Liver (tissue), 8 donors: ENCODE measurements at regions not wholly inside any gene's neighbourhood (a gene's known extent, or its start where the extent isn't known, plus 50 kb on each side); places are given as distances from the start of the nearest gene placed in this dataset.

ENCODE experiments used
- DNase-seq: peaks from one replicate; pipeline ENCODE4 v3.0.0-alpha.2; 2017; ENCODE audit warnings: low spot score
- H3K27ac ChIP-seq, 2 donors: one replicate each; pipeline ENCODE4 v1.7.0; 2013; ENCODE audit warnings: inconsistent platforms in 2 of 2, low read length in 2 of 2, control low read depth in 1 of 2, low read depth in 1 of 2, mild to moderate bottlenecking in 1 of 2
- H3K27me3 ChIP-seq, 4 donors: one replicate each; pipeline versions ENCODE4 v1.6.1 to v1.7.0; 2013; ENCODE audit warnings: low read length in 3 of 4, inconsistent platforms in 1 of 4, mild to moderate bottlenecking in 1 of 4, moderate library complexity in 1 of 4; ENCODE audit not compliant: control insufficient read depth in 4 of 4, insufficient read depth in 4 of 4
- H3K36me3 ChIP-seq, 4 donors: one replicate each; pipeline versions ENCODE4 v1.6.1 to v1.7.0; 2013; ENCODE audit warnings: low read length in 3 of 4, mild to moderate bottlenecking in 3 of 4, low read depth in 1 of 4, moderate library complexity in 1 of 4; ENCODE audit not compliant: control insufficient read depth in 4 of 4, insufficient read depth in 3 of 4
- H3K4me1 ChIP-seq, 4 donors: one replicate each; pipeline versions ENCODE4 v1.6.1 to v1.7.0; 2013; ENCODE audit warnings: low read length in 3 of 4, mild to moderate bottlenecking in 3 of 4, moderate library complexity in 1 of 4; ENCODE audit not compliant: control insufficient read depth in 4 of 4, insufficient read depth in 4 of 4
- H3K4me3 ChIP-seq, 3 donors: one replicate each; pipeline versions ENCODE4 v1.6.1 to v1.7.0; 2013; ENCODE audit warnings: low read length in 3 of 3, control low read depth in 1 of 3, low read depth in 1 of 3, mild to moderate bottlenecking in 1 of 3
- H3K9ac ChIP-seq, 2 donors: one replicate each; pipeline ENCODE4 v1.7.0; 2013; ENCODE audit warnings: low read length in 2 of 2, mild to moderate bottlenecking in 2 of 2, moderate library complexity in 2 of 2, control low read depth in 1 of 2, low read depth in 1 of 2
- H3K9me3 ChIP-seq, 4 donors: one replicate each; pipeline versions ENCODE4 v1.6.1 to v1.7.0; 2013; ENCODE audit warnings: low read length in 3 of 4; ENCODE audit not compliant: control insufficient read depth in 4 of 4
- EGR1 ChIP-seq, 2 donors: IDR thresholded peaks; 2 replicates each; pipeline ENCODE4 v1.6.1; 2016 to 2018; ENCODE audit warnings: antibody characterized with exemption in 2 of 2, low read depth in 2 of 2
- FOXA1 ChIP-seq: IDR thresholded peaks from 2 replicates; pipeline ENCODE4 v1.6.1; 2016; ENCODE audit warnings: antibody characterized with exemption
- FOXA2 ChIP-seq: IDR thresholded peaks from 2 replicates; pipeline ENCODE4 v1.6.1; 2016; ENCODE audit warnings: antibody characterized with exemption
- GABPA ChIP-seq, 2 donors: IDR thresholded peaks in 1 of 2; conservative IDR thresholded peaks in 1 of 2; 2 replicates each; pipeline ENCODE4 v1.6.1; 2016; ENCODE audit warnings: antibody characterized with exemption in 2 of 2, mild to moderate bottlenecking in 1 of 2, moderate library complexity in 1 of 2
- HNF4A ChIP-seq, 2 donors: conservative IDR thresholded peaks; 2 replicates each; pipeline ENCODE4 v1.6.1; 2016; ENCODE audit warnings: antibody characterized with exemption in 2 of 2, mild to moderate bottlenecking in 2 of 2
- HNF4G ChIP-seq: IDR thresholded peaks from 2 replicates; pipeline ENCODE4 v1.6.1; 2016; ENCODE audit warnings: antibody characterized with exemption
- JUND ChIP-seq, 2 donors: IDR thresholded peaks; 2 replicates each; pipeline ENCODE4 v1.6.1; 2016; ENCODE audit warnings: antibody characterized with exemption in 2 of 2
- NR2F2 ChIP-seq: IDR thresholded peaks from 2 replicates; pipeline ENCODE4 v1.6.1; 2016; ENCODE audit warnings: antibody characterized with exemption
- RAD21 ChIP-seq, 2 donors: IDR thresholded peaks; 2 replicates each; pipeline ENCODE4 v1.6.1; 2016; ENCODE audit warnings: antibody characterized with exemption in 2 of 2, mild to moderate bottlenecking in 2 of 2
- RXRA ChIP-seq, 2 donors: IDR thresholded peaks; 2 replicates each; pipeline ENCODE4 v1.6.1; 2017 to 2018; ENCODE audit warnings: antibody characterized with exemption in 2 of 2, mild to moderate bottlenecking in 1 of 2
- SP1 ChIP-seq: IDR thresholded peaks from 2 replicates; pipeline ENCODE4 v1.6.1; 2018; ENCODE audit warnings: antibody characterized with exemption, mild to moderate bottlenecking
- TAF1 ChIP-seq: conservative IDR thresholded peaks from 2 replicates; pipeline ENCODE4 v1.6.1; 2016; ENCODE audit warnings: antibody characterized with exemption, mild to moderate bottlenecking
- YY1 ChIP-seq: IDR thresholded peaks from 2 replicates; pipeline ENCODE4 v1.6.1; 2016; ENCODE audit warnings: antibody characterized with exemption, mild to moderate bottlenecking
- WGBS: extraction: QIAGEN DNeasy Blood & Tissue Kit; methylation state at CpG from one replicate; pipeline ENCODE4 v1.1.7; 2013; 5-methylcytosine and 5-hydroxymethylcytosine counted together
- TF ChIP-seq, protein P1 (sequence below): IDR thresholded peaks from 2 replicates; pipeline ENCODE4 v1.6.1; 2016; ENCODE audit warnings: antibody characterized with exemption
- TF ChIP-seq, protein P2 (sequence below): fragments of 150-350 bp; IDR thresholded peaks from 2 replicates; pipeline ENCODE4 v1.5.1; 2017; ENCODE audit warnings: improper control_type of control experiment, low read depth, low read length; ENCODE audit not compliant: missing input control
- TF ChIP-seq, protein P3 (sequence below): IDR thresholded peaks from 2 replicates; pipeline ENCODE4 v1.6.1; 2016; ENCODE audit warnings: antibody characterized with exemption, mild to moderate bottlenecking
- TF ChIP-seq, protein P4 (sequence below): IDR thresholded peaks from 2 replicates; pipeline ENCODE4 v1.6.1; 2016; ENCODE audit warnings: antibody characterized with exemption
- TF ChIP-seq, protein P5 (sequence below): IDR thresholded peaks from 2 replicates; pipeline ENCODE4 v1.6.1; 2016; ENCODE audit warnings: antibody characterized with exemption
- donor health status: healthy.
- donor health status: healthy.
- donor health status: healthy.
- donor health status: healthy.
- donor health status: healthy.

DNA sequence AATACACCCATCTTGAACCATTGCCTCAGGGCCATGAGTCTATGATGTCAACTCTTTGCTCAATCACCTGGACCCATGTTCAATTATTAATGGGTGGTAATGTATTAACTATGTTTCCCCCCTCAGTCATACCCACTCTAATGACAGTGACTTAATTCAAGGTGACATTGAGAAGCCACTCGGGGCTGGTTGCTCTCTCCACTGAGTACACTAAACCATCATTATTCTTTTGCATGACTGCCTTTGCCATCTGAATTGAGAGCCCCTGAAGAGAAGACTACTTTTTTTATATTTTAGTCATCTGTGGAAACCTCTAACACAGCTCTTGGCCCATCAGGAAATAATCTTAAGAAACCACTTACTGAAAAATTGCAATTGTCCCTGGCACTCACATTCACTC is 139.2 kb upstream of the SOX21 start:
- WGBS = 80% methylated on average over 1 of the region's 1 CpG
- no peaks in the 10 kb centered on the region for H3K27me3 ChIP-seq
- no peak for TF ChIP-seq YY1
- TF ChIP-seq, protein P1, sequence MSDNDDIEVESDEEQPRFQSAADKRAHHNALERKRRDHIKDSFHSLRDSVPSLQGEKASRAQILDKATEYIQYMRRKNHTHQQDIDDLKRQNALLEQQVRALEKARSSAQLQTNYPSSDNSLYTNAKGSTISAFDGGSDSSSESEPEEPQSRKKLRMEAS = no peak
- TF ChIP-seq, protein P2, sequence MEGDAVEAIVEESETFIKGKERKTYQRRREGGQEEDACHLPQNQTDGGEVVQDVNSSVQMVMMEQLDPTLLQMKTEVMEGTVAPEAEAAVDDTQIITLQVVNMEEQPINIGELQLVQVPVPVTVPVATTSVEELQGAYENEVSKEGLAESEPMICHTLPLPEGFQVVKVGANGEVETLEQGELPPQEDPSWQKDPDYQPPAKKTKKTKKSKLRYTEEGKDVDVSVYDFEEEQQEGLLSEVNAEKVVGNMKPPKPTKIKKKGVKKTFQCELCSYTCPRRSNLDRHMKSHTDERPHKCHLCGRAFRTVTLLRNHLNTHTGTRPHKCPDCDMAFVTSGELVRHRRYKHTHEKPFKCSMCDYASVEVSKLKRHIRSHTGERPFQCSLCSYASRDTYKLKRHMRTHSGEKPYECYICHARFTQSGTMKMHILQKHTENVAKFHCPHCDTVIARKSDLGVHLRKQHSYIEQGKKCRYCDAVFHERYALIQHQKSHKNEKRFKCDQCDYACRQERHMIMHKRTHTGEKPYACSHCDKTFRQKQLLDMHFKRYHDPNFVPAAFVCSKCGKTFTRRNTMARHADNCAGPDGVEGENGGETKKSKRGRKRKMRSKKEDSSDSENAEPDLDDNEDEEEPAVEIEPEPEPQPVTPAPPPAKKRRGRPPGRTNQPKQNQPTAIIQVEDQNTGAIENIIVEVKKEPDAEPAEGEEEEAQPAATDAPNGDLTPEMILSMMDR = no peak
- TF ChIP-seq, protein P3, sequence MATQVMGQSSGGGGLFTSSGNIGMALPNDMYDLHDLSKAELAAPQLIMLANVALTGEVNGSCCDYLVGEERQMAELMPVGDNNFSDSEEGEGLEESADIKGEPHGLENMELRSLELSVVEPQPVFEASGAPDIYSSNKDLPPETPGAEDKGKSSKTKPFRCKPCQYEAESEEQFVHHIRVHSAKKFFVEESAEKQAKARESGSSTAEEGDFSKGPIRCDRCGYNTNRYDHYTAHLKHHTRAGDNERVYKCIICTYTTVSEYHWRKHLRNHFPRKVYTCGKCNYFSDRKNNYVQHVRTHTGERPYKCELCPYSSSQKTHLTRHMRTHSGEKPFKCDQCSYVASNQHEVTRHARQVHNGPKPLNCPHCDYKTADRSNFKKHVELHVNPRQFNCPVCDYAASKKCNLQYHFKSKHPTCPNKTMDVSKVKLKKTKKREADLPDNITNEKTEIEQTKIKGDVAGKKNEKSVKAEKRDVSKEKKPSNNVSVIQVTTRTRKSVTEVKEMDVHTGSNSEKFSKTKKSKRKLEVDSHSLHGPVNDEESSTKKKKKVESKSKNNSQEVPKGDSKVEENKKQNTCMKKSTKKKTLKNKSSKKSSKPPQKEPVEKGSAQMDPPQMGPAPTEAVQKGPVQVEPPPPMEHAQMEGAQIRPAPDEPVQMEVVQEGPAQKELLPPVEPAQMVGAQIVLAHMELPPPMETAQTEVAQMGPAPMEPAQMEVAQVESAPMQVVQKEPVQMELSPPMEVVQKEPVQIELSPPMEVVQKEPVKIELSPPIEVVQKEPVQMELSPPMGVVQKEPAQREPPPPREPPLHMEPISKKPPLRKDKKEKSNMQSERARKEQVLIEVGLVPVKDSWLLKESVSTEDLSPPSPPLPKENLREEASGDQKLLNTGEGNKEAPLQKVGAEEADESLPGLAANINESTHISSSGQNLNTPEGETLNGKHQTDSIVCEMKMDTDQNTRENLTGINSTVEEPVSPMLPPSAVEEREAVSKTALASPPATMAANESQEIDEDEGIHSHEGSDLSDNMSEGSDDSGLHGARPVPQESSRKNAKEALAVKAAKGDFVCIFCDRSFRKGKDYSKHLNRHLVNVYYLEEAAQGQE = no peak
- TF ChIP-seq FOXA2 = no peak
- TF ChIP-seq RXRA (IDR thresholded peaks at IDR 0.05) = no peak
- TF ChIP-seq, protein P4, sequence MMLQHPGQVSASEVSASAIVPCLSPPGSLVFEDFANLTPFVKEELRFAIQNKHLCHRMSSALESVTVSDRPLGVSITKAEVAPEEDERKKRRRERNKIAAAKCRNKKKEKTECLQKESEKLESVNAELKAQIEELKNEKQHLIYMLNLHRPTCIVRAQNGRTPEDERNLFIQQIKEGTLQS = no peak
- TF ChIP-seq GABPA (IDR thresholded peaks at IDR 0.05 in 1 of 2, conservative IDR thresholded peaks at IDR 0.05 in 1 of 2) = no peak
- no peak for TF ChIP-seq NR2F2
- TF ChIP-seq EGR1 (IDR thresholded peaks at IDR 0.05; ENCODE audit: low read depth in 2 of 2) = no peak
- no peak for TF ChIP-seq SP1
- TF ChIP-seq RAD21 (IDR thresholded peaks at IDR 0.05) = no peak
- TF ChIP-seq HNF4G = no peak
- TF ChIP-seq, protein P5, sequence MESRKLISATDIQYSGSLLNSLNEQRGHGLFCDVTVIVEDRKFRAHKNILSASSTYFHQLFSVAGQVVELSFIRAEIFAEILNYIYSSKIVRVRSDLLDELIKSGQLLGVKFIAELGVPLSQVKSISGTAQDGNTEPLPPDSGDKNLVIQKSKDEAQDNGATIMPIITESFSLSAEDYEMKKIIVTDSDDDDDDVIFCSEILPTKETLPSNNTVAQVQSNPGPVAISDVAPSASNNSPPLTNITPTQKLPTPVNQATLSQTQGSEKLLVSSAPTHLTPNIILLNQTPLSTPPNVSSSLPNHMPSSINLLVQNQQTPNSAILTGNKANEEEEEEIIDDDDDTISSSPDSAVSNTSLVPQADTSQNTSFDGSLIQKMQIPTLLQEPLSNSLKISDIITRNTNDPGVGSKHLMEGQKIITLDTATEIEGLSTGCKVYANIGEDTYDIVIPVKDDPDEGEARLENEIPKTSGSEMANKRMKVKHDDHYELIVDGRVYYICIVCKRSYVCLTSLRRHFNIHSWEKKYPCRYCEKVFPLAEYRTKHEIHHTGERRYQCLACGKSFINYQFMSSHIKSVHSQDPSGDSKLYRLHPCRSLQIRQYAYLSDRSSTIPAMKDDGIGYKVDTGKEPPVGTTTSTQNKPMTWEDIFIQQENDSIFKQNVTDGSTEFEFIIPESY = no peak
- TF ChIP-seq TAF1 = no peak
- TF ChIP-seq FOXA1 = no peak
- no peak for TF ChIP-seq HNF4A (conservative IDR thresholded peaks at IDR 0.05)
- no peak overlapping the region for H3K4me3 ChIP-seq
- H3K27ac ChIP-seq = no peak overlapping the region
- no peaks in the 10 kb centered on the region for H3K9me3 ChIP-seq
- no peak overlapping the region for H3K9ac ChIP-seq
- no peaks in the 10 kb centered on the region for H3K36me3 ChIP-seq
- no peak for DNase-seq
- no peaks in the 10 kb centered on the region for H3K4me1 ChIP-seq

DNA sequence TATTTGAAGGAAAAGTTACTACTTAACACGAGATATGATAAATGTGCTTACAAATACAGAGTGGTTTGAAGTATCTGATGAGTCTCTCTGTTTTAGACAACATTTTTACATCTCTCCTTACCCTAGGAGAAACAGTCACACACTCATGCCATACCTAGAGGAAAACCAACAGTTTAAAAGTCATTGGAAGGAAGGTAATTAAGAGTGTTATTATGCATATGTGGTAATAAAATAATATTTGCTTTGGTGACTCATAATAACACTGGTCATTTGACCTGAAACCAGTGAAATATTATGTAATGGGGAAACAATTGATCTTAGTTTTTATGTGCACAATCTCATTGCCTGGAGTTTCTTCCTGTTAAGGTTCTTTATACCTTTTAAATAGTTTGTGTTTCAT is 136.9 kb upstream of the SOX21 start:
- no peaks in the 10 kb centered on the region for H3K36me3 ChIP-seq
- WGBS = 46% methylated on average over 1 of the region's 1 CpG
- TF ChIP-seq RAD21 (IDR thresholded peaks at IDR 0.05) (no peak), EGR1 (IDR thresholded peaks at IDR 0.05; ENCODE audit: low read depth in 2 of 2) (no peak), FOXA2 (no peak), HNF4A (conservative IDR thresholded peaks at IDR 0.05) (no peak), RXRA (IDR thresholded peaks at IDR 0.05) (no peak), TAF1 (no peak), JUND (IDR thresholded peaks at IDR 0.05) (no peak), HNF4G (no peak), NR2F2 (no peak)
- TF ChIP-seq, protein P4 = no peak
- TF ChIP-seq, protein P3 = no peak
- TF ChIP-seq, protein P2 = no peak
- no peak overlapping the region for H3K4me3 ChIP-seq
- H3K27ac ChIP-seq = no peak overlapping the region
- no peak overlapping the region for H3K9ac ChIP-seq
- H3K9me3 ChIP-seq = no peaks in the 10 kb centered on the region
- DNase-seq = no peak
- H3K27me3 ChIP-seq = no peaks in the 10 kb centered on the region
- H3K4me1 ChIP-seq = no peaks in the 10 kb centered on the region
